ENCODE measurements at regions not wholly inside any gene's neighbourhood (a gene's known extent, or its start where the extent isn't known, plus 50 kb on each side); places are given as distances from the start of the nearest gene placed in this dataset.

DNA sequence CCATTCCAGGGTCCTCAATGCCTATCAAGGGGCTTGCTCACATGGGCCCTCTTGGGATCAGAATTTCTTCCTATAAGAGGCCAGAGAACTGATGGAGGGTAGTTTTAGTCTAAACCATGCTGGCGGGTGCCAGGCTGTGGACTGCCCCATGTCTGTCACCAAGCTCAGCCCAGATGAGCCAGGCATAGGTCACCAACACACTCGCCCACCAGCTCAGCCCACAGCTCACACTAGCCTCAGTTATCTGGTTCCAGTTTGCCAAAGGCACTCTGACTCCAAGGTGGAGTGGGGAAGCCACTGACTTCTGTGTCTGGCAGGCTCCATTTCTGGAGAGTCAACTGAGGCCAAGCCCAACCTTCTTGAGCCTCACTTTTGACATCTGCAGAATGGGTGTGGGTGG, 50.7 kb upstream of the INSYN1 start:
- DNase-seq (ENCODE audit: low read depth): no peak

DNA sequence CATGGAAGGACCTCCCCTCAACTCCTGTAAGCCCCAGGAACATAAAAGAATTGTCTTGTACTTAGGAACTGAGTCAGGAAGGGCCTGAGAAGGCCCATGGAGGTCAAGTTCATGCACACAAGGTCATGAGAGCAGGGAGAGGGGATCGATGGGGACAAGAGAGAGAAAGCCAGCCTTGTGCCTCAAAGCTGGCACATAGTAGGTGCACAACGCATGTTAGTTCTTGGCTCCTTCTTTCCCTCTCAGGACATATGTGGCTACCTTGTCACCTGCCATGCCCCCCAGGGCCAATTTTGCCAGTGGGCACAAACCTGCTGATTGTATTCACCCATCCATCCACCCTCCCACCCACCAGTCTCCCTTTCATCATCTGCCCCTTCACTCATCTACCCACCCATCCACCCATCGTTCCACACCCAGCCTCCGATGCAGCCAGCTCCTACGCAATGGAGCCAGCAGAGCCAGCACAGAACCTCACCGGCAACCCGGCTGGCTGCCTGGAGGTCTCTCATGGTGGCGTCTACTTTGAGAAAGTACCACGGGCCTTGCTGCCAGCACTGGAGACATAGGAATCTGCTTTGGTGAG, 52.4 kb upstream of the INSYN1 start:
- DNase-seq (ENCODE audit: low read depth): no peak

DNA sequence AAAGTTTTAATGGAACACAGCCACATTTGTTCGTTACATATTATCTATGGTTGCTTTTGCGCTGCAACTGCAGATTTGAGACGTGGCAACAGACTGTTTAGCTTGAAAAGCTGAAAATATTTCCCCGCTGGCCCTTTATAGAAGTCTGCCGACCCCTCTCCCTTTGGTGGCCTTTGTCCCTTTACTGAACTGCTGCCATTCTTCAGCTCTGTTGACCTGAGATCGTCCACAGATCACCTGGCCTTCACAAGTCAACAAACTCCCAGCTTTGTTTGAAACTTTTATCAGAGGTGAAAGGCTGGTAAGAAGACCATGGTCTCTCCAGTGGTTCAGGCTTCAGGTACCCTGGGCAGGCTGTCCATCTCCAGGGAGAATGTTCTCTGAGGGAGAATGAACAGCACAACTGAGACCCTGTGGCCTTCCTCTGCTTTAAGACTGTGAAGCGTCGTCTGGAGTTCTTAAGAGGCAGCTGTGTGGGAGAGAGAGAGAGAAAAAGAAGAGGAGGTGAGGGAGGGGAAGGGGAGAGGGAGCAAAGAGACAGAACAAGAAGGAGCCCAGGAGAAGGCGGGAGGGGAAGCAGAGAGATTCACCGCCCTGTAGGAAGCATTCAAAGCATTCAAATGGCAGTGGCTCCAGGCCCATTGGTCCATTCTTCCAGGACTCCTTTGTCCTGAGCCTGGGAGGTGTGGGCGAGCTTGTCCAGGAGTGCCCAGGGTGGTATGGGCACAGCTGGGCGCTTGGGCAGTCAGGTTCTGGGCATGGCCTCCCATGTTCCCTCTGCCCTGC, 53.7 kb upstream of the INSYN1 start:
- DNase-seq (ENCODE audit: low read depth): no peak

DNA sequence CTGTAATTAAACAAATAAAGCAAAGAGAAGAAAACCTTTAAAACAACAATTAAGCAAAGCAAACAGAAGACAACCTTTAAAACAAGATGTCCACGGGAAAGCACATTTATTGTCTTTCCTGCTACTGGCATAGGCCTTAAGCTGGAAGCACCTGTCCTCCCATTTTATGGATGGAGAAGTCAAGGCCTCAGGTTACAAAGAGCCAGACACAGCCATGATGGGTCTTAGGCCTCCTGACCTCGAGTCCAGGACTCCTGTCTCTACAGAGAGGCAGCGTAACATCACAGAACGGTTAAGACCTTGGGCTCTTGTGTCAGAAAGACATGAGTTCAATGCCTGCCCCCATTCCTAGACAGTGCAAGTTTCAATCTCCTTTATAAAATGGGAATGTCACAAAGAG, 54.7 kb upstream of the INSYN1 start:
- no peak for DNase-seq (ENCODE audit: low read depth)

DNA sequence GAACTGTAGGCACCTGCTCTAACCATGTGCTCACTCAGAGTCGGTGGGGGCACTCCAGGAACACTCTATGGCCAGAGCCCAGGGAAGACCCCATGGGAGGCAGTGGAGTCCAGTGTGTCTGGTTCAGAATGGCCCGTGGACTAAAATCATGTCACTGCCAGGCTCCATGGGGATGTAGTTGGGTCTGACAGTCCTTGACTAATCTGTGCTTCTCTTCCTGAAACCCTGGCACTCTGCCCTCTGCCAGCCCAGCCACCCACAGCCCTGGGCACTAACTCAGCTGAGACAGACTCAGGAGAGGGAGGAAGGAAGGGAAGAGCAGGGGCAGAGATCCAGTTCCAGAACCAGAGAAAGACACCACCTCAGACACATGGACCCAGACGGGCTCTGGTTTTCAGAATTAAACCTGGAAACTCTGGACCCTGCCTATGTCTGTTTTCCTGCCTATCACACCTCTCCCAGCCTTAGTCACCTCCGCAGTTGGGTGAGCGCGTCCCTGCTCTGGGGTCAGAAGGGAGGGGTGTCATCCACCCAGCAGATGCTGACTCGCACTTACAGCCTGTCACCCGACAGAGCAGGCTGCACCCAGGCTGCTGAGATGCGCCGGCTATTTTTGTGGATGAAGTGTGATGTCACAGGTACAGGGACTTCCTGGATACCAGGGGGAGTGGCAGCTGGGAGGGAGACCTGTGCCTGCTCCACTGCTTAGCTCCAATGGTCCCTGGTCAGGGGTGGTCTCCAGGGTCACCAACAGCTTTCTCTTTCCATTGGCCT, 56.8 kb upstream of the INSYN1 start:
- DNase-seq (ENCODE audit: low read depth): no peak

DNA sequence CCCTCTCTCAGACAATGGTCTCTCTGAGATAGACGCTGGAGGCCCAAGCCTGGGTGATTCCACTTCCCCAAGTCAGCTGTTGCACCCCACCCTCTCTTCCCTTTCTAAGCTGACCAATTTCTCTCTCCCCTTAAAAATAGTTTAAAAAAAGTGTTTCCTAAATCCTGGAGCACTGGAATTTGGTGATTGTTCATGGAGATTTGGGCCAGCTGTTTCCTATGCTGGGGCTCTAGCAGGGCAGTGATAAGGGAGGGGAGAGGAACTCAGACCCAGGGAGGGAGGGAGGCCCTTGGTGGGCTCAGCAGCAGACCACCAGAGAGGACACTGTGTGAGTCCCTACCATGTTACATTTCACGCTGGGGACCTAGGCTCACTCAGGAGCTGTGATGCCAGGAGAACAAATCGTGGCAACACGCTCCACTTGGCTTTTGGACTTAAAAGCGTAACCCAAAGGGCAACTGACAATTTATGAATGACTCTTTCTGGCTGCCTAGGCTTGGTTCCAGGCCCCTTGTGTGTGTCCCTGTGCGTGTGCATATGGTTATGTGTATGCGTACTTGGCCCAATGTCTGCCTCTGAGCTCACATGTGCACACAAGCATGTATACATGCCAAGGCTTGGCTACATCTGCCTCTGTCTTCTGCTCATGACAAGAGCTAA, 59.8 kb upstream of the INSYN1 start:
- DNase-seq (ENCODE audit: low read depth): no peak

DNA sequence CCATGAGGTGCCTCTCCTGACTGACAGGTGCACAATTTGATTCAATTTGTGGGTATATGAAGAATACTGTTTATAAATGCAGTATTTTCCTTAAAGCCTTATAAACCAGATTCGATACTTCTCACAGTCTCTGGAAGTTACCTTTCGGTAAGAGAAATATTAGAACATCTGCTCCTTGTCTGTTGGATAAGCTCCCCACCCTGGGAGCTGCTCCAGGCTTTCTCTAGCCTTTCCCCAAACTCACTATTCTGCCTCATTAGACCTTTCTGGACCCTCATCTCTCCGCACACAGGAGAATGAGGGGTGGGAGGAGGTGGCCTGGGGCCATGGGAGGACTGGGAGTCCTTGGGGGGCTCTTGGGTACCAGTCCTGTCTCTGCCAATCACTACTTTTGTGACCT, 59.8 kb upstream of the TBC1D21 start:
- DNase-seq (ENCODE audit: low read depth): no peak

DNA sequence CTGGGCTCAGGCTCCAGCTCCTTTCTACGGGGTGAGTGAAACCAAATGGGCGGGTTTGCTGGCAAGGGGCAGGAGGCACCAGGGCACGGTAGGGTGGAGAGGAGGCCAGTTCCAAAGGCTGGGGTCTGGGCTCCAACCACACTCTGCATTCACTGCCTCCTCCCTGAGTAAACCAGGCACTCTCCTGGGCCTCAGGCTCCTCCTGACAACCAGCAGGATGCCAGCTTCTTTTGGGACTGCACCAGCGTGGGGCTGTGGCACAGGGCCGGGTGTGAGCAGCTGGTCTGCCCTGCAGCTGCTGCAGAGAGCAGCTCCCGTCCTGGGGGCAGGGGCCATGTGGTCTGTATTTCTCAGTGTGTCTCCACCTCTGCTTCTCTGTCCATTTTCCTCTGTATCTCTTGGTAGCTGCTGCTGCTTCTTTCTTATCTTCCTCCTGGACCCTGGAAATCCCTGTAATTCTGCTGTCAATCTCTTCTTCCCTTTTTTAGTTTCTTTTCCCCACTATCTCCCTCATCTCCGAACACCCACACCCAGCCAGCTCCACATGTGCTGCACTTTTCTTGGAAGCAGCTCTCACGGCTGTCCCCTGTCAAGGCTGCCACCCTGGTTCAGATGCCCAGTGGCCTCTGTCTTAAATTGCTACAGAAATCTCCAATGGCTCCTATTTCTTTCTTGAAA, 54.9 kb upstream of the TBC1D21 start:
- DNase-seq (ENCODE audit: low read depth): no peak

DNA sequence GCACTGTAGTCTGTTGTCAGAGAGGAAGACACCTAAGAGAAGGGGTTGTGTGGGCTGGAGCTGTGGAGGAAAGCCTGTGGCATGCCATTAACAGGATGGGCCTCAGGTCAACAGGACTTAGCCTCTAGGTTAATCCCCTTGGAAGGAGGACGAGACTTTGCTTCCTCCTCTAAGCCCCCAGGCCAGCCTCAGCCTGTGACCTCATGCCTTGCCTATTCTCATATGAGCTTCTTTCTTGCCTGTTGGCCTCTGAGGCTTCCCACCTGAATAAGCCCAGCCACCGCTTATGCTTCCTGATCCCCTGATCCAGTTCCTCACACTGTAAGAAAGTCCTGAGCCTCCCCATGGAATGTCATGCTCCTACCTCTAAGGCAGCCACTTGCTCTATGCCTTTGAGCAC, 52.2 kb upstream of the TBC1D21 start:
- DNase-seq (ENCODE audit: low read depth): no peak

DNA sequence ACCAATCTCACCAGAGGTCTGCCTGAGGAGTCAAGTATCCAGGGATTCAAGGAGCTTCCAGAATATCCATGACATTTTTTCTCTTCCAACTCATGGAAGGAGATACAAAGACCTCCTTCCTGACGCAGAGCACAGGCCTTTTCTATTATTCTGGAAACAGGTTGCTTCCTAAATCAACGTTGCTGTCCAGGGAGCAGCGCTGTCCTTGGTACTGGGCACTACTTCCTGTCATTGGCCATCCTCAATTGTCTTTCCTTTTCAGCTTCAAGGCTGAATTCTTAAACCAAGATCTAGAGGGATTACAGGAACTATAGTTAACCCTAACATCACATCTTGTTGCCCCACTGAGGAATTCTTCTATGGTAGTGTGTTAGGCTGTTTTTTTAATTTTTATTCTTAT, 50.4 kb upstream of the TBC1D21 start:
- peak; percentile 27 for DNase-seq (ENCODE audit: low read depth)

Measured in iris pigment epithelial cell (primary cell).